Neural cell (in vitro differentiated cells): ENCODE measurements at regions not wholly inside any gene's neighbourhood (a gene's known extent, or its start where the extent isn't known, plus 50 kb on each side); places are given as distances from the start of the nearest gene placed in this dataset.

Source experiments
- H2AFZ ChIP-seq: fragments of 200-600, 300-800 bp; sonication (generic), shearing (Covaris generic); 2 replicates; pipeline ENCODE4 v1.6.0; 2014; ENCODE audit warnings: low read depth, mild to moderate bottlenecking, antibody characterized with exemption, low read length, moderate library complexity
- H3F3A ChIP-seq: fragments of 200-600 bp; shearing (Covaris generic); 2 replicates; pipeline ENCODE4 v1.6.1; 2016; ENCODE audit warnings: mild to moderate bottlenecking, moderate library complexity, mixed read lengths, antibody characterized with exemption, low read length; ENCODE audit not compliant: insufficient read depth, poor library complexity, severe bottlenecking
- H3K27ac ChIP-seq: fragments of 200-600, 300-800 bp; sonication (generic), shearing (Covaris generic); 2 replicates; pipeline ENCODE4 v1.5.1; 2014; ENCODE audit warnings: mild to moderate bottlenecking, low read length, moderate library complexity
- H3K27me3 ChIP-seq: fragments of 300-800, 200-600 bp; sonication (generic), shearing (Covaris generic); 2 replicates; pipeline ENCODE4 v1.6.0; 2014; ENCODE audit warnings: mild to moderate bottlenecking, low read depth, low read length, moderate library complexity; ENCODE audit not compliant: insufficient read depth
- H3K36me3 ChIP-seq: fragments of 300-800, 200-600 bp; sonication (generic), shearing (Covaris generic); 2 replicates; pipeline ENCODE4 v1.5.1; 2014; ENCODE audit warnings: mild to moderate bottlenecking, antibody characterized with exemption, low read length, moderate library complexity; ENCODE audit not compliant: insufficient read depth
- H3K4me2 ChIP-seq: fragments of 300-800, 200-600 bp; sonication (generic), shearing (Covaris generic); 2 replicates; pipeline ENCODE4 v1.6.0; 2014; ENCODE audit warnings: mild to moderate bottlenecking, low read length
- H3K4me3 ChIP-seq: fragments of 300-800, 200-600 bp; sonication (generic), shearing (Covaris generic); 2 replicates; pipeline ENCODE4 v1.5.1; 2014; ENCODE audit warnings: mild to moderate bottlenecking, low read length, moderate library complexity
- H3K79me2 ChIP-seq: fragments of 200-600 bp; shearing (Covaris generic); replicated peaks from 2 replicates; pipeline ENCODE4 v1.6.0; 2014; ENCODE audit warnings: mild to moderate bottlenecking, low read length, moderate library complexity; ENCODE audit not compliant: insufficient read depth
- H3K9ac ChIP-seq: fragments of 300-800, 200-600 bp; sonication (generic), shearing (Covaris generic); 2 replicates; pipeline ENCODE4 v1.6.1; 2016; ENCODE audit warnings: mild to moderate bottlenecking, low read length, mixed read lengths
- H3K9me2 ChIP-seq: fragments of 200-600 bp; shearing (Covaris generic); 2 replicates; pipeline ENCODE4 v1.6.1; 2016; ENCODE audit warnings: mild to moderate bottlenecking, low read length, mixed read lengths; ENCODE audit not compliant: insufficient read depth
- H3K9me3 ChIP-seq: fragments of 200-600, 300-800 bp; sonication (generic), shearing (Covaris generic); 2 replicates; pipeline ENCODE4 v1.6.1; 2016; ENCODE audit warnings: mild to moderate bottlenecking, mixed run types, low read length, moderate library complexity, mixed read lengths
- H4K20me1 ChIP-seq: fragments of 200-600 bp; shearing (Covaris generic); 2 replicates; pipeline ENCODE4 v1.6.1; 2016; ENCODE audit warnings: mild to moderate bottlenecking, mixed run types; ENCODE audit not compliant: insufficient read depth
- EP300 ChIP-seq: fragments of 450-650 bp; conservative IDR thresholded peaks from 2 replicates; pipeline ENCODE4 v1.6.1; 2014; ENCODE audit warnings: antibody characterized with exemption, mild to moderate bottlenecking, moderate library complexity; ENCODE audit not compliant: poor library complexity, severe bottlenecking
- EZH2 ChIP-seq: fragments of 200-600, 300-800 bp; shearing (Covaris generic), sonication (generic); IDR thresholded peaks from 2 replicates; pipeline ENCODE4 v1.6.1; 2014; ENCODE audit warnings: antibody characterized with exemption, low read length, borderline replicate concordance, mild to moderate bottlenecking; ENCODE audit not compliant: insufficient read depth, poor library complexity, severe bottlenecking
- MXI1 ChIP-seq: fragments of 450-650 bp; conservative IDR thresholded peaks from 2 replicates; pipeline ENCODE4 v1.6.1; 2014; ENCODE audit warnings: antibody characterized with exemption, mild to moderate bottlenecking; ENCODE audit not compliant: poor library complexity, severe bottlenecking
- POLR2AphosphoS5 ChIP-seq: IDR thresholded peaks from 2 replicates; pipeline ENCODE4 v1.6.1; 2012
- RAD21 ChIP-seq: fragments of 450-650 bp; conservative IDR thresholded peaks from 2 replicates; pipeline ENCODE4 v1.6.1; 2014; ENCODE audit warnings: antibody characterized with exemption, mild to moderate bottlenecking, moderate library complexity
- REST ChIP-seq: IDR thresholded peaks from 2 replicates; pipeline ENCODE4 v1.6.1; 2012; ENCODE audit warnings: borderline replicate concordance
- SMC3 ChIP-seq: fragments of 450-650 bp; conservative IDR thresholded peaks from 2 replicates; pipeline ENCODE4 v1.6.1; 2014; ENCODE audit warnings: antibody characterized with exemption, mild to moderate bottlenecking, moderate library complexity; ENCODE audit not compliant: poor library complexity
- TAF1 ChIP-seq: IDR thresholded peaks from 2 replicates; pipeline ENCODE4 v1.6.1; 2012; ENCODE audit warnings: low read depth
- TF ChIP-seq, protein P1 (sequence below): fragments of 450-650 bp; IDR thresholded peaks from 2 replicates; pipeline ENCODE4 v1.5.1; 2014; ENCODE audit warnings: antibody characterized with exemption, mild to moderate bottlenecking, moderate library complexity; ENCODE audit not compliant: poor library complexity, severe bottlenecking

- H3K27ac ChIP-seq, result no peak overlapping the region
- H4K20me1 ChIP-seq, result no peaks in the 10 kb centered on the region
- no peaks in the 10 kb centered on the region for H3F3A ChIP-seq
- H3K4me3 ChIP-seq, result no peak overlapping the region
- H3K27me3 ChIP-seq, result no peaks in the 10 kb centered on the region
- H3K9me2 ChIP-seq, result no peaks in the 10 kb centered on the region
- peaks cover 14% of the 10 kb centered on the region for H3K9me3 ChIP-seq
- H3K4me2 ChIP-seq, result no peak overlapping the region
- no peak overlapping the region for H3K9ac ChIP-seq
- H3K79me2 ChIP-seq, result no peaks in the 10 kb centered on the region
- H2AFZ ChIP-seq, result no peak overlapping the region
- H3K36me3 ChIP-seq, result no peaks in the 10 kb centered on the region
- TF ChIP-seq TAF1, result no peak
- no peak for TF ChIP-seq EP300
- TF ChIP-seq EZH2, result no peak
- no peak for TF ChIP-seq SMC3
- no peak for TF ChIP-seq MXI1
Measured at GRCh38 chr5:67273689-67274356, 77.2 kb upstream of the CD180 start.

- Histone ChIP-seq H3K36me3 (no peaks in the 10 kb centered on the region), H3K27ac (no peak overlapping the region), H3K9ac (no peak overlapping the region), H2AFZ (no peak overlapping the region), H3K79me2 (no peaks in the 10 kb centered on the region), H3F3A (no peaks in the 10 kb centered on the region), H3K9me3 (peaks cover 5% of the 10 kb centered on the region), H3K27me3 (no peaks in the 10 kb centered on the region), H4K20me1 (no peaks in the 10 kb centered on the region), H3K4me2 (no peak overlapping the region), H3K4me3 (no peak overlapping the region), H3K9me2 (no peaks in the 10 kb centered on the region)
- TF ChIP-seq SMC3 (no peak), POLR2AphosphoS5 (no peak), EZH2 (no peak), TAF1 (no peak), RAD21 (no peak)
- TF ChIP-seq, protein P1, sequence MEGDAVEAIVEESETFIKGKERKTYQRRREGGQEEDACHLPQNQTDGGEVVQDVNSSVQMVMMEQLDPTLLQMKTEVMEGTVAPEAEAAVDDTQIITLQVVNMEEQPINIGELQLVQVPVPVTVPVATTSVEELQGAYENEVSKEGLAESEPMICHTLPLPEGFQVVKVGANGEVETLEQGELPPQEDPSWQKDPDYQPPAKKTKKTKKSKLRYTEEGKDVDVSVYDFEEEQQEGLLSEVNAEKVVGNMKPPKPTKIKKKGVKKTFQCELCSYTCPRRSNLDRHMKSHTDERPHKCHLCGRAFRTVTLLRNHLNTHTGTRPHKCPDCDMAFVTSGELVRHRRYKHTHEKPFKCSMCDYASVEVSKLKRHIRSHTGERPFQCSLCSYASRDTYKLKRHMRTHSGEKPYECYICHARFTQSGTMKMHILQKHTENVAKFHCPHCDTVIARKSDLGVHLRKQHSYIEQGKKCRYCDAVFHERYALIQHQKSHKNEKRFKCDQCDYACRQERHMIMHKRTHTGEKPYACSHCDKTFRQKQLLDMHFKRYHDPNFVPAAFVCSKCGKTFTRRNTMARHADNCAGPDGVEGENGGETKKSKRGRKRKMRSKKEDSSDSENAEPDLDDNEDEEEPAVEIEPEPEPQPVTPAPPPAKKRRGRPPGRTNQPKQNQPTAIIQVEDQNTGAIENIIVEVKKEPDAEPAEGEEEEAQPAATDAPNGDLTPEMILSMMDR, result no peak
Measured at GRCh38 chr5:67272453-67273130, 76.0 kb upstream of the CD180 start.

GRCh38 chr5:67268231-67269021 lies 71.8 kb upstream of the CD180 start:
- H2AFZ ChIP-seq, result no peak overlapping the region
- H3K9ac ChIP-seq, result no peak overlapping the region
- H3K4me2 ChIP-seq, result no peak overlapping the region
- H3K36me3 ChIP-seq, result no peaks in the 10 kb centered on the region
- H4K20me1 ChIP-seq, result no peaks in the 10 kb centered on the region
- H3K27me3 ChIP-seq, result no peaks in the 10 kb centered on the region
- TF ChIP-seq RAD21 (no peak), EZH2 (no peak), REST (no peak), POLR2AphosphoS5 (no peak), EP300 (no peak), SMC3 (no peak), TAF1 (no peak), MXI1 (no peak)
- TF ChIP-seq, protein P1, result no peak
- H3K27ac ChIP-seq, result no peak overlapping the region
- no peak overlapping the region for H3K4me3 ChIP-seq
- no peaks in the 10 kb centered on the region for H3F3A ChIP-seq
- no peaks in the 10 kb centered on the region for H3K9me2 ChIP-seq
- H3K79me2 ChIP-seq, result no peaks in the 10 kb centered on the region
- no peaks in the 10 kb centered on the region for H3K9me3 ChIP-seq
